CD4-positive, alpha-beta T cell treated with Interleukin-15 for 4 hours (primary cell): ENCODE measurements at regions not wholly inside any gene's neighbourhood (a gene's known extent, or its start where the extent isn't known, plus 50 kb on each side); places are given as distances from the start of the nearest gene placed in this dataset.
"Not testable (repeated sequence)": the region's sequence is repeated elsewhere in the genome, so short reads cannot be mapped to it uniquely, and the experiment has no call there.

Experiments
- DNase-seq: peaks from one replicate; pipeline ENCODE4 v3.0.0-alpha.2; 2020; ENCODE audit warnings: low spot score

GRCh38 chr4:34854451-34854850, 1389.9 kb downstream of the ARAP2 start:
- DNase-seq, result no peak

GRCh38 chr4:34861666-34862065, 1382.6 kb downstream of the ARAP2 start:
- no peak for DNase-seq

- DNase-seq, result no peak
Measured at GRCh38 chr4:34878961-34879360, 1365.4 kb downstream of the ARAP2 start.

DNA sequence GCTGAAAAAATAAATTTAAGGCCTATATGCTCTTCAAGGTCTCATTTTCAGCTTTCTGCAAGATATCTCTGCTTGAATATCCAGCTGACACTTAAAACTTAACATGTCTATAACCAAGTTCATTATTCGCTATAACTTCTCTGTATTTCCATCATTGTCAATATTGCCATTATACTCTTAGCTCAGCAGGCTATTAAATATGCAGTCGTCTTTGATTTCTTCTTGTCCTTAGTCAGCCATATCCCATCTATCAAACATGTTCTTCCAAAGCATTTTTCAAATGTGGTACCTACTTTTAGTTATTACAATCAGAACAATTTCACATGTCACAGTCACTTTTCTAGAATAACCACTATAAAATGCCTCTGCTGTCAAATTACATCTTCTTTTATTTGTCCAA, 1364.1 kb downstream of the ARAP2 start:
- no peak for DNase-seq

- no peak for DNase-seq
Measured at GRCh38 chr4:34891892-34892291, 1352.4 kb downstream of the ARAP2 start.

- no peak for DNase-seq
Measured at GRCh38 chr4:34893382-34893781, 1350.9 kb downstream of the ARAP2 start.

- no peak for DNase-seq
Measured at GRCh38 chr4:34920032-34920431, 1324.3 kb downstream of the ARAP2 start.

- DNase-seq, result no peak
Measured at GRCh38 chr4:34921391-34921790, 1322.9 kb downstream of the ARAP2 start.

GRCh38 chr4:34922325-34922724, 1322.0 kb downstream of the ARAP2 start:
- no peak for DNase-seq

- no peak for DNase-seq
Measured at GRCh38 chr4:34932591-34932990, 1311.7 kb downstream of the ARAP2 start.

DNA sequence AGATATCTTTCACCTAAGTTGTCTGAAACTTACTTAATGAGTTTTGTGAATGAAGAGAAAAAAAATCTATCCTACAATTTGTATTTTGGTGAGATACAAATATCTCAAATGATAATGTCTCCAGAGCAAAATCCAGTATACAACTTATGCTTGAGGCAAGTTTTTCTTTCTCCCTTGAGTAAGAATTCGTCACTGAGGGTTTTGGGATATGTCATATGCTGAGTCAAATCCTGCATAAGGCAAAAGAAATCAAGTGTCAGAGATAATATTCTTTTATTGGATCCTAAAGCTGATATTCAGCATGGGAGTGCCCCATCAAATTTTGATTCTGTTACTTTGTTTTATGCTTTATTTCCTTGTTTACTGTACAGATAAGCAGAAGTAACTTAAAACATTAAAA, 1308.6 kb downstream of the ARAP2 start:
- DNase-seq, result no peak

DNA sequence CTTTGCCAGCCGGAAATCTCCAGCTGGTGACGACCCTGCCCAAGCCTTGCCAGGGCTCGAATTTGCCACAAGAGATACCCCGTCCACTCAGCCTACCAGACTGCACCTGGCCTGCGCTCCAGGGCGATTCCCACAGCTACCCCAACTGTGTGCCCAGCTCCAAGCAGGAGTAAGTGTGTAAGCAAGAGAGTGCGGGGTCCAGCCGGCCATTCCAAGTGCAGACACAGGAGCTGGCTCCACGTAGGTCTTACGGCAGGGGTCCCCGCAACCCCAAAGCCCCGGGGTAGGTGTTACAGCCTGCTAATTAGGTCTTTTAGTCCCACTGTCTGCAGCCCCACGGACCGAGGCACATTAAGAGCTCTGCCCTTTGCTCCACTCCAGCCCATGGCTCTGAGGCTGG, 1305.2 kb downstream of the ARAP2 start:
- no peak for DNase-seq

- no peak for DNase-seq
Measured at GRCh38 chr4:34943741-34944386, 1300.5 kb downstream of the ARAP2 start.

- no peak for DNase-seq
Measured at GRCh38 chr4:34950926-34951325, 1293.4 kb downstream of the ARAP2 start.

DNA sequence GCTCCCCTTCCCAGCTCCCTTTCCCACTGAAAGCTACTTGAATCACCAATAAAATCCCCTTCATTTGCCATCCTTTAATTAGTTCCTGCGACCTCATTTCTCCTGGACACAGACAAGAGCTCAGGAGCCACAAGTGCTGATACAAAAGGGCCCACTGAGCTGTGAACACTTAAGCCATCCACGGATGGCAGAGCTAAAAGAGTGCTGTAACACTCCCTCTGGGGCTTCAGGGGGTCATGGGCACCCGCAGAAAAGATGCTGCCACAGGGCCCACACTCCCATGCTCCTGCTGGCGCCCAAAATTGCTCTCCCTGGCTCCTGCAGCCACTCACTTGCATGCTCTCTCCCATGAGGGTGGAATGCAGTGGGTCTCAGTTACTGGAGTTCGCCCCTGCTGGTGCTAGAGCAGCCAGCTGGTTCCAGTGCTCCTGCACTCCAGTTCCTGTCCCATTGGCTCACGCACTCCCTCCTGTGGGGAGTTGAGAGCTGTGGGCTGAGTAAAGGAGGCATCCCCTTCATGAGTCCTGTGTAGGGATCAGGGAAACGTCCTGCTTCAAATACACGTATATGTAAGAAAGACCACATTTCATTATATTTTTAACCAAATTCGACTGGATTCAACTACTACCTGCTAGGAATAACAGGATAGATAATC, 1291.0 kb downstream of the ARAP2 start:
- no peak for DNase-seq

GRCh38 chr4:34964613-34965012, 1279.7 kb downstream of the ARAP2 start:
- DNase-seq, result no peak

DNA sequence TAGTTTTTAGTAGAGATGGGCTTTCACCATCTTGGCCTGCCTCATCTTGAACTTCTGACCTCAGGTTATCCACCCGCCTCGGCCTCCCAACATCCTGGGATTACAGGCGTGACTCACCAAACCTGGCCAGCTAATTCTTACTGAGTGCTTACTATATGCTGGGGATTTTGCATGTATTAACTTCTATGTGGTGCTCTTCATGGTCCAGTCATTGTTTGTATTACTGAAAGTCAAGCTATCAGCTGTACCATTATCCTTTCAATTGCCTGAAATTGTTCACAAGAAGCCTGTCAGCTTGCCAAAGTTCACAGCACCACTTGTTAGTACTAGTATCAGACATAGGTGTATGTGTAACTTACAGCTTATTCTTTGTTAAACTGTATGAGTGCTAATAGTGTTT, 1272.1 kb downstream of the ARAP2 start:
- DNase-seq, result no peak

DNA sequence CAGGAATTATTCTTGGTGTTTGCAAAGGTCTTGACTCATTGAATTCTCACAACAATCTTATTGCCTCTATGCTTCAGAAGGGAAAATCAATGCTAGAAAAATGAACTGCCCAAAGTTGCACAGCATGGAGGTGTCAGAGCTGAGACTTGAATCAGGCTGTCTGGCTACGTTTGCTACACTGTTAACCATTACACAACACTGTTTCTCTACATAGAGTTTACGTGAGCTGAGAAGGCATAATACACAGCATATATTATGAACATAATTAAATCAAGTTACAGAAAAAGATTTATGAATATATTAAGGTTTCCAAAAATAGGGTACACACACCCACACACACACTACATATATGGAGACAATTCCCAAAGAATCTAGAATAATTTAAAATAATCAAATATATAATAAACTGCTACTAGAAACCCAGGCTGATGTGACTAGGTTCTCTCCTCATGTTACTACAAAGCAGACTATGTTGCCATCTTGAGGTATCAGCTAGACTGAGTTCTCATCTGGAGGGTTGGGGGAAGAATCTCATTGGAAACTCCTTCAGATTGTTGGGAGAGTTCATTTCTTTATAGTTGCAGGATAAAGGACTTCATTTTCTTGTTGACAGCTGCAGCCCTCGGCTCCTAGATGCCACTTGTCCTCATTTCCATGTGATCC, 1270.5 kb downstream of the ARAP2 start:
- DNase-seq, result no peak

DNA sequence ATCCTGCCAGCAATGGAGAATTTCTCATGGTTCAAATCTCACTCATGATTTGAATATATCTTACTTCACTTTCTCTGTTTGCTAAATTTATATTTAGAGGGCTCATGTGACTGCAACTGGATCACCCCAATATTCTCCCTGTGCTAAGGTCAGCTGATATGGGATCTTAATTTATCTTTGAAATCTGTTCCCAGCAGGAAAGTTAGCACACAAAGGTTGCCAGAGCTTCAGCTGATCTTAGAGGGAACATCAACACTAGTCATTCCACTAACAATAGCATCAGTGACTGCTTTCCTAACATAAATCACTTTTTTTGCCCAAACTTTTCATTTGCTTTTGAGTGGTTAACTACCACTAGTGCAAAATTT, 1270.0 kb downstream of the ARAP2 start:
- DNase-seq, result no peak

- DNase-seq, result not testable (repeated sequence)
Measured at GRCh38 chr4:35021222-35021621, 1223.1 kb downstream of the ARAP2 start.

- no peak for DNase-seq
Measured at GRCh38 chr4:35025152-35025834, 1219.0 kb downstream of the ARAP2 start.

GRCh38 chr4:35038079-35038805, 1206.1 kb downstream of the ARAP2 start:
- no peak for DNase-seq
